NCI-H146 (cell line): ENCODE measurements at regions not wholly inside any gene's neighbourhood (a gene's known extent, or its start where the extent isn't known, plus 50 kb on each side); places are given as distances from the start of the nearest gene placed in this dataset.

Experiments
- DNase-seq: peaks from one replicate; lab custom pipeline; 2025; lab: John Stamatoyannopoulos, UW

- DNase-seq, result no peak
Measured at GRCh38 chr4:10924274-10924673, 239.7 kb upstream of the CLNK start.

GRCh38 chr4:10917566-10917965 is 233.0 kb upstream of the CLNK start:
- DNase-seq, result peak; percentile 93

- no peak for DNase-seq
Measured at GRCh38 chr4:10898072-10898471, 213.5 kb upstream of the CLNK start.

GRCh38 chr4:10897076-10897475 is 212.5 kb upstream of the CLNK start:
- no peak for DNase-seq

DNA sequence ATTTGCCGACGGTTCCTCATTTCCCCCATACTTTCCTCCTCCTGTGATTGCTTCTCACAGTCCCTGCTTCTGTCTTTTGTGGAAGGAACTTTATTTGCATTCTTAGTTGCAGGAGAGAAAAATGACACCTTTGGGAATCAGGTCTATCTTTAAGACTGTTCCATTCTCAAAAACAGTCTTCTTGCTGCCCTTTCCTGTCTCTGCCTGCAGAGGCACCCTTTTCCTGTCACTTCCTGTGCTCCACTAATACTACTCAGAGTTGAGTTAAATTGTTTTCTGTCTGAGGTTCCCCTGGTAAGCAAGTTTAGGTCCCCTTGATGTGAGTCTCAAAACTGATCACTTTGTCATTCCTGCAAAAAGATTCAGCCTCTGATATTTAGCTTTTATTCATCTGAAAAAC is 208.8 kb upstream of the CLNK start:
- peak; percentile 5 for DNase-seq

- peak; percentile 80 for DNase-seq
Measured at GRCh38 chr4:10891866-10892265, 207.3 kb upstream of the CLNK start.

- no peak for DNase-seq
Measured at GRCh38 chr4:10889819-10890218, 205.3 kb upstream of the CLNK start.

GRCh38 chr4:10879411-10880110 is 195.0 kb upstream of the CLNK start:
- DNase-seq, result no peak

DNA sequence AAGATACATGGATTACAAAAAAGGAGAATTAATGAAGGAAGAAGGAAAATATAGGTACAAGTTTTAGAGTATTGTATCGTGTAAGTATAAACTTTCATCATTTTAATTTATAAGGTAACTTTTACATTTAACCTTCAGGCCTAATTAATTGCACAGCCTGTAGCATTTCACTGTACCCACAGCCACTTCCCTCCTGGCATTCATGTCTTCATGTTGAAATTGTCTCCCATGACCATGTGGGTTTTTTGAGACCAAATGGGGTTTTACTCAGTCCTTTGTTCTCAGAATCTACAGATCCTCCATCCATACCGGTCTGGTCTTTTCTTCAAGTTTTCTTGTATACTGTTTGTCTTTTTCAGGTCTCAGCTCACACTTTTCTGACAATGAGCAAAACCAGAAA is 194.3 kb upstream of the CLNK start:
- DNase-seq, result no peak

GRCh38 chr4:10877076-10877475 is 192.5 kb upstream of the CLNK start:
- no peak for DNase-seq

- DNase-seq, result no peak
Measured at GRCh38 chr4:10875144-10875799, 190.7 kb upstream of the CLNK start.

- DNase-seq, result no peak
Measured at GRCh38 chr4:10873809-10874208, 189.2 kb upstream of the CLNK start.

DNA sequence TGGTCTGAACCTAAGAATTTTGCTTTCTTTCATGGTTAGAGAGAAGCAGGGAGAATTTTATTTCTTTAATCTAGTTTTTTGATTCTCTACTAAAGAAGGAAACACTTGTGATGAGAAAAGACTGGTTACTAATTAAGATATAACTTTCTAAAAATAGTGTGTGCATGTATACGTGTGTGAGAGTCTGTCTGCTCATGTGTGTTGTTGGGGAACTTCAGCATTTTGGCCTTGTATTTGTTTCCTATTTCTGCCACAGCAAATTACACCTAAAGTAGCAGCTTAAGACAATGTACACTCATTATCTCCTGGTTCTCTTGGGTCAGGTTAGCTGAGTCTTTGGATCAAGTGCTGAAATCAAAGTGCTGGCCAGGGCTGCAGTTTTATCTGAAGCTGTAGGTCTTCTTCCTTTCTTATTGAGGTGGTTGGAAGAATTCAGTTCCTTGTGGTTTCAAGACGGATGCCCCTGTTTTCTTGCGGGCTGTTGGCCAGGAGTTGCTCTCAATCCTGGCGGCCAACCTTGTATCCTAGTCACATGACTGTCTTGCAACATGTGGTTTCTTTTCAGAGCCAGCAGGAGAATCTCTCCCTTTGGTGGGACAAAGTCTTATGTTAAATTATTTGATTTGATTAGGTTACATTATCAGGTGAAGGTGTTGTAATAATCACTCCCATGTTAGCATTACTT is 188.4 kb upstream of the CLNK start:
- DNase-seq, result no peak

GRCh38 chr4:10866666-10867065 is 182.1 kb upstream of the CLNK start:
- peak; percentile 62 for DNase-seq

DNA sequence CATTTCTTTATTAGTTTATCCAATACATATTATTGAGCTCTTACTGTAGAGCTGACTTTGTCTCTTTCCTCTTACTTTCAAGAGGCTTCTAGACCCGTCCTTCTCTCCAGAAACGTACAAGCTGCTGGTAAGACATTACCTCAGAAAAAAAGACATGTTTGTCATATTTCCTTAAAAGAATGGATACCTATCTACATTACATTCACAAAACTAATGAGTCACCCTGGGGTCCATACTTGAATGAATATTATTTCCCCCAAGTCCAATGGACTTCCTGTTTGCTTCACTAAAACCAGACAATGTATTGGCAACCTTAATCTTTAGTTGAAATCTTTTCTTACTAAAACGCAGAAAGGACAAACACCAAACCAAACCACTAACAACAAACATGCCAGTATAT is 176.5 kb upstream of the CLNK start:
- DNase-seq, result no peak

DNA sequence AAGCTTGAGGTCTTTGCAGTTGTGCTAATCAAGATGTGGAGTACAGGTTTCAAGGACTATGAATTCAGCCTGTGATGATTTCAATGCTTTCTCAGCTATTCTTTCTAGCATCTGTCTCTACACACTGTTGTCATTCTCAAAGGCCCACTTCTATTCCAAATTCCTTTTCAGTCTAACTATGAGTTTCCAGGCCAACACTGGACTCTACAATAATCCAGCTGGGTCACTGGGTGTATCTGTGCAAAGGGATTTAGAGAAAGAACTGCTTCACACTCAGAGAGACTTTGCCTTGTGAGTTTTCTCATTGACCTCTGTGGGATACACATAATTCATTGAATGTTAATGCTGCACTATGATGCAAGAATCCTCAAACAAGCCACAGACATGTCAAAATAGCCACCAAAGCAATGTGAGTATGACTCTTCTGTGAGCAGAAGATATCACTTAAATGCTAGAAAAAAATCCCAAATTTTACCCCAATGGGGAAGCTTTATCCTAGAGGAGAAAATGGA is 171.8 kb upstream of the CLNK start:
- no peak for DNase-seq

DNA sequence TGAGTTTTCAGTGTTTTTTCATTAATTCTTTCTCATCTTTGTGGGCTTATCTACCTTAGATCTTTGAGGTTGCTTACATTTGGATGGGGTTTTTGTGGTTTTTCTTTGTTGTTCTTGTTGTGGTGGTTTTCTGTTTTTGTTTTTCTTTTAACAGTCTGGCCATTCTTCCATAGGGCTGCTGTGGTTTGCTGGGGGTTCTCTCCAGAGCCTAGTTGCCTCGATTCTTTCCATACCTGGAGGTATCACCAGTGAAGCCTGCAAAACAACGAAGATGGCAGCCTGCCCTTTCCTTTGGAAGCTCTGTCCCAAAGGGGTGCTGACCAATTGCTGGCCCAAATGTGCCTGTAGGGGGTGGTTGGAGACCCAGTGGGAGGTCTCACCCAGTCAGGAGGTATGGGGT is 168.6 kb upstream of the CLNK start:
- DNase-seq, result no peak

GRCh38 chr4:10841697-10842096 is 157.1 kb upstream of the CLNK start:
- DNase-seq, result no peak

DNA sequence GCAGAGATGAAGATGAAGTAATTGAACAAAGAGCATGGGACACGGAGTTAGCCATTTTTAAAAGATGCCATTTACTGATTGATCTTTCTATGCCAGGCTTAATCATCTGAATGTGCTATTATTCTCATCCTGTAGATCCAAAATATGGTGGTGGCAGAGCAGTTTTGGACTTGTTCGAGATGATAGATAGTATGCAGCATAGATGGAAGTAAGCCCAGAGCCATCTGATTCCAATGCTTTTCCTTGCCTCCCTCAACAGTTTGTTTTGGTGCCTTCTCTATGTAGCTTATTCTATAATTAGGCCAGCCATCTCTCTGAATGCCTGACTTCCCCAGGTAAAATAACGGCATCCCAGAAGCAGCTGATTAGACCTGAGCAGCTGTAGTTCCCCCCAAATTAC is 152.6 kb upstream of the CLNK start:
- no peak for DNase-seq

DNA sequence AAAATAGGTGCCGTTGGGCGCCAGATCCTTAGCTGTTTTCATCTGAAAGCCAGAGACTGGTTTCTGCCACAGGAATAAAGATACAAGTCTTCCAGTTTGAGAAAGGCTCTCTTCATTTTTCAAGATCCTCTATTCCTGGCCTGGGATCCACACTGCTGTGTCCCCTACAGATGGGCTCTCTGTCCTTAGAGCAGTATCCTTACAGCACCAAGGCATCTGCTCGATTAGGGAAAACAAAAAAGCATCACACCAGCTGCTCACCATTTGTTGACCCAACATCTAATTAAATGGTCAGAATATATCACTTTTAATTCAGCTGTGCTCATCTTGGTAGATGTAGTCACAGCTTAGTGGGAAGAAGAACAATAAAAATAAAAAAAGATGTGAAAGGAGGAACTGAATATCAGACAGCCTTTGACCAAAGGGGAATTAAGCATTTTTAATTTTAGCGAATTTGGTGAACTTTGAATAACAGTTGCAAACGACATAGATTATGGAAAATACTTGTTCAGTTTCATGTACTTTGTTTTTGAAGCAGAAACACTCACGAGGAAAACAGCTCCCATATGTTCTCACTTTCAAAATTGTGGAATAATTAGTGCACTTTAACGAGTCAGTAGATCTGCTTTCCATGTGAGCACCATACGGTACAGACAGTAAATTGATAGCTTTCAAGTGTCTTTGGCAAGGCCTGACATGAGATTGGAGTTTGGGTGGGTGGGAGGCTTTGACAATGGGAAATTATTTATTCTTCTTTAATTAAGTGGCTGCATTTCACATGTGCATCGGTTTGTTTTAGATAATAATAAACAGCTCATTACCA is 148.4 kb upstream of the CLNK start:
- DNase-seq, result peak; percentile 82

DNA sequence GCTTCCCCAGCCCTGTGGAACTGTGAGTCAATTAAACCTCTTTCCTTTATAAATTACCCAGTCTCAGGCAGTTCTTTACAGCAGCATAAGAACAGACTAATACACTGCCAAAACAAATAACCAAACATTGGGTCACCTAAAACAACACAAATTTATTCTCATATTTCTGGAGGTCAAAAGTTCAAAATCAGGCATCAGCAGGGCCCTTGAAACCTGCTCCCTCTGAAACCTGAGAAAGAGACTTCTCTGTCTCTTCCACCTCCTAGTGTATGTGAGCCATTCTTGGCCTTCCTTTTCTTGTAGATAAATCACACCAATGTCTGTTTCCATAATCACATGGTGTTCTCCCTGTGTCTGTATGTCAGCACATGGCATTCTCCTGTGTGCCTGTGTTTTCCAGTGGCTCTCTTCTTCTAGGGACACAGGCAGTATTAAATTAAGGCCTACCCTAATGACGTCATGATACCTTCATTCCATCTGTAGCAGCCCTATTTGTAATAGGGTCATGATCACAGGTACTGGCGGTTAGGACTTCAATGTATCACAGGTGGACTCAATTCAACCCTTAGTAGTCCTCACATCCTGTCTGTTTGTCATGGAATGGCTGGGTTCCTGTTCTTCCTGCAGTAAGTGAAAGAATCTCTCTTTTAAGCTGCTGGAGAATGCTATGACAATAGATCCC is 147.3 kb upstream of the CLNK start:
- DNase-seq, result peak; percentile 20
